Smooth muscle cell (in vitro differentiated cells): ENCODE measurements at regions not wholly inside any gene's neighbourhood (a gene's known extent, or its start where the extent isn't known, plus 50 kb on each side); places are given as distances from the start of the nearest gene placed in this dataset.

Source experiments
- DNase-seq: peaks from one replicate; lab custom pipeline; 2025; ENCODE audit not compliant: unreplicated experiment; lab: John Stamatoyannopoulos, UW
- H2AFZ ChIP-seq: fragments of 200-600 bp; sonication (generic); 2 replicates; pipeline ENCODE4 v1.6.0; 2016; ENCODE audit warnings: antibody characterized with exemption, low read depth, mild to moderate bottlenecking
- H3F3A ChIP-seq: fragments of 200-600 bp; sonication (generic); 2 replicates; pipeline ENCODE4 v1.6.0; 2017; ENCODE audit warnings: antibody characterized with exemption, low read depth
- H3K27ac ChIP-seq: fragments of 200-600 bp; sonication (generic); 2 replicates; pipeline ENCODE4 v1.5.1; 2016; ENCODE audit warnings: low read depth, mild to moderate bottlenecking
- H3K27me3 ChIP-seq: fragments of 200-600 bp; sonication (generic); 2 replicates; pipeline ENCODE4 v1.6.1; 2016; ENCODE audit warnings: low read depth, mild to moderate bottlenecking
- H3K36me3 ChIP-seq: fragments of 200-600 bp; sonication (generic); 2 replicates; pipeline ENCODE4 v1.5.1; 2016; ENCODE audit warnings: low read depth
- H3K4me1 ChIP-seq: fragments of 200-600 bp; sonication (generic); 2 replicates; pipeline ENCODE4 v1.5.1; 2016; ENCODE audit warnings: low read depth
- H3K4me2 ChIP-seq: fragments of 200-600 bp; sonication (generic); 2 replicates; pipeline ENCODE4 v1.6.0; 2016; ENCODE audit warnings: mild to moderate bottlenecking
- H3K4me3 ChIP-seq: fragments of 200-600 bp; sonication (generic); 2 replicates; pipeline ENCODE4 v1.5.1; 2016; ENCODE audit warnings: mild to moderate bottlenecking
- H3K79me2 ChIP-seq: fragments of 200-600 bp; sonication (generic); 2 replicates; pipeline ENCODE4 v1.6.0; 2016; ENCODE audit warnings: low read depth, mild to moderate bottlenecking
- H3K9ac ChIP-seq: fragments of 200-600 bp; sonication (generic); 2 replicates; pipeline ENCODE4 v1.6.0; 2016; ENCODE audit warnings: low read depth
- H3K9me3 ChIP-seq: fragments of 200-600 bp; sonication (generic); replicated peaks from 2 replicates; pipeline ENCODE4 v1.5.1; 2016; ENCODE audit warnings: low read depth
- H4K20me1 ChIP-seq: fragments of 200-600 bp; sonication (generic); 2 replicates; pipeline ENCODE4 v1.6.0; 2016; ENCODE audit warnings: low read depth
- CTCF ChIP-seq: fragments of 200-600 bp; sonication (generic); IDR thresholded peaks from 2 replicates; pipeline ENCODE4 v1.5.1; 2017; ENCODE audit warnings: borderline replicate concordance, mild to moderate bottlenecking, antibody characterized with exemption; ENCODE audit not compliant: insufficient read depth, poor library complexity, severe bottlenecking
- WGBS: methylation state at CpG from one replicate; pipeline ENCODE4 v1.1.7; 2016; ENCODE audit warnings: low lambda C conversion rate; 5-methylcytosine and 5-hydroxymethylcytosine counted together

GRCh38 chr7:142418326-142418725 is 160.5 kb upstream of the PRSS58 start:
- H3K4me2 ChIP-seq, result no peak overlapping the region
- WGBS, result 72% methylated on average over 4 of the region's 4 CpGs
- H3F3A ChIP-seq, result no peaks in the 10 kb centered on the region
- no peaks in the 10 kb centered on the region for H3K27me3 ChIP-seq
- no peaks in the 10 kb centered on the region for H3K9me3 ChIP-seq
- no peaks in the 10 kb centered on the region for H3K79me2 ChIP-seq
- H2AFZ ChIP-seq, result no peak overlapping the region
- H3K9ac ChIP-seq, result no peak overlapping the region
- H3K27ac ChIP-seq, result no peak overlapping the region
- no peak for DNase-seq
- no peak for TF ChIP-seq CTCF
- no peak overlapping the region for H3K4me3 ChIP-seq
- H3K36me3 ChIP-seq, result no peaks in the 10 kb centered on the region
- no peaks in the 10 kb centered on the region for H4K20me1 ChIP-seq
- no peaks in the 10 kb centered on the region for H3K4me1 ChIP-seq

GRCh38 chr7:142414915-142415314 is 157.1 kb upstream of the PRSS58 start:
- Histone ChIP-seq H2AFZ (no peak overlapping the region), H3K79me2 (no peaks in the 10 kb centered on the region), H3K4me1 (no peaks in the 10 kb centered on the region), H4K20me1 (no peaks in the 10 kb centered on the region), H3F3A (no peaks in the 10 kb centered on the region), H3K36me3 (no peaks in the 10 kb centered on the region), H3K27ac (no peak overlapping the region), H3K27me3 (no peaks in the 10 kb centered on the region), H3K9me3 (no peaks in the 10 kb centered on the region), H3K9ac (no peak overlapping the region), H3K4me2 (no peak overlapping the region), H3K4me3 (no peak overlapping the region)
- 92% methylated on average over 4 of the region's 4 CpGs for WGBS
- no peak for DNase-seq
- no peak for TF ChIP-seq CTCF

GRCh38 chr7:142414135-142414534 is 156.3 kb upstream of the PRSS58 start:
- no peak for TF ChIP-seq CTCF
- H3K27ac ChIP-seq, result no peak overlapping the region
- 94% methylated on average over 3 of the region's 3 CpGs for WGBS
- H3K9me3 ChIP-seq, result no peaks in the 10 kb centered on the region
- H3K4me2 ChIP-seq, result no peak overlapping the region
- H3K79me2 ChIP-seq, result no peaks in the 10 kb centered on the region
- H3K4me1 ChIP-seq, result no peaks in the 10 kb centered on the region
- no peak overlapping the region for H2AFZ ChIP-seq
- no peak for DNase-seq
- no peaks in the 10 kb centered on the region for H3K36me3 ChIP-seq
- no peak overlapping the region for H3K4me3 ChIP-seq
- H3K9ac ChIP-seq, result no peak overlapping the region
- no peaks in the 10 kb centered on the region for H4K20me1 ChIP-seq
- no peaks in the 10 kb centered on the region for H3F3A ChIP-seq
- H3K27me3 ChIP-seq, result no peaks in the 10 kb centered on the region

- Histone ChIP-seq H3K79me2 (no peaks in the 10 kb centered on the region), H3K36me3 (no peaks in the 10 kb centered on the region), H3K4me3 (no peak overlapping the region), H3K4me1 (no peaks in the 10 kb centered on the region), H3K9ac (no peak overlapping the region), H4K20me1 (no peaks in the 10 kb centered on the region), H3K27me3 (no peaks in the 10 kb centered on the region), H3K27ac (no peak overlapping the region), H3K9me3 (no peaks in the 10 kb centered on the region), H3F3A (no peaks in the 10 kb centered on the region), H2AFZ (no peak overlapping the region), H3K4me2 (no peak overlapping the region)
- 85% methylated on average over 4 of the region's 4 CpGs for WGBS
- DNase-seq, result no peak
- TF ChIP-seq CTCF, result no peak
Observed at GRCh38 chr7:142413280-142414000, 155.6 kb upstream of the PRSS58 start.
